GM23338 (cell line): ENCODE measurements at regions not wholly inside any gene's neighbourhood (a gene's known extent, or its start where the extent isn't known, plus 50 kb on each side); places are given as distances from the start of the nearest gene placed in this dataset.

Source experiments
- ATAC-seq: fragments of 200-7000 bp; cut with Tn5 transposase; 3 replicates; pipeline ENCODE4 v1.9.1; 2020
- DNase-seq: peaks from one replicate; pipeline ENCODE4 v3.0.0-alpha.2; 2015; ENCODE audit warnings: low spot score
- H2AFZ ChIP-seq: fragments of 200-600 bp; sonication (generic); 2 replicates; pipeline ENCODE4 v1.8.0; 2016; ENCODE audit warnings: antibody characterized with exemption, mild to moderate bottlenecking, moderate library complexity
- H3F3A ChIP-seq: fragments of 200-600 bp; sonication (generic); replicated peaks from 2 replicates; pipeline ENCODE4 v1.8.0; 2017; ENCODE audit warnings: antibody characterized with exemption, mixed run types, low read depth
- H3K27ac ChIP-seq: fragments of 200-600 bp; sonication (generic); 2 replicates; pipeline ENCODE4 v1.6.1; 2016; ENCODE audit warnings: low read depth
- H3K27me3 ChIP-seq: fragments of 200-600 bp; sonication (generic); 2 replicates; pipeline ENCODE4 v1.8.0; 2016; ENCODE audit warnings: mild to moderate bottlenecking, mixed run types, moderate library complexity; ENCODE audit not compliant: insufficient read depth
- H3K36me3 ChIP-seq: fragments of 200-600 bp; sonication (generic); 2 replicates; pipeline ENCODE4 v1.8.0; 2016; ENCODE audit warnings: mild to moderate bottlenecking; ENCODE audit not compliant: insufficient read depth
- H3K4me1 ChIP-seq: fragments of 200-600 bp; sonication (generic); 2 replicates; pipeline ENCODE4 v1.8.0; 2016; ENCODE audit warnings: mild to moderate bottlenecking, moderate library complexity; ENCODE audit not compliant: insufficient read depth
- H3K4me2 ChIP-seq: fragments of 200-600 bp; sonication (generic); 2 replicates; pipeline ENCODE4 v1.7.1; 2017; ENCODE audit warnings: mixed run types
- H3K4me3 ChIP-seq: fragments of 200-600 bp; sonication (generic); 2 replicates; pipeline ENCODE4 v1.6.1; 2016; ENCODE audit warnings: mixed run types
- H3K79me2 ChIP-seq: fragments of 200-600 bp; sonication (generic); replicated peaks from 2 replicates; pipeline ENCODE4 v1.8.0; 2017; ENCODE audit warnings: mild to moderate bottlenecking; ENCODE audit not compliant: insufficient read depth
- H3K9me2 ChIP-seq: fragments of 200-600 bp; sonication (generic); 2 replicates; pipeline ENCODE4 v1.8.0; 2017; ENCODE audit not compliant: insufficient read depth
- H4K20me1 ChIP-seq: fragments of 200-600 bp; sonication (generic); replicated peaks from 2 replicates; pipeline ENCODE4 v1.8.0; 2017; ENCODE audit warnings: mild to moderate bottlenecking; ENCODE audit not compliant: insufficient read depth
- H3K27ac Mint-ChIP-seq: 2 replicates; pipeline ENCODE4 v1.8.0; 2020; ENCODE audit warnings: inconsistent platforms, mild to moderate bottlenecking, moderate library complexity, mixed read lengths
- H3K27me3 Mint-ChIP-seq: 3 replicates; pipeline ENCODE4 v1.8.0; 2022; ENCODE audit warnings: low read depth, mild to moderate bottlenecking, moderate library complexity, mixed read lengths, inconsistent platforms; ENCODE audit not compliant: insufficient read depth, poor library complexity
- H3K36me3 Mint-ChIP-seq: 3 replicates; pipeline ENCODE4 v1.8.0; 2021; ENCODE audit warnings: low read depth, mild to moderate bottlenecking, inconsistent platforms, moderate library complexity, mixed read lengths
- H3K4me1 Mint-ChIP-seq: 3 replicates; pipeline ENCODE4 v1.8.0; 2020; ENCODE audit warnings: mild to moderate bottlenecking, inconsistent platforms, mixed read lengths
- H3K4me3 Mint-ChIP-seq: 3 replicates; pipeline ENCODE4 v1.8.0; 2021; ENCODE audit warnings: moderate library complexity, mild to moderate bottlenecking, inconsistent platforms, mixed read lengths
- H3K9me3 Mint-ChIP-seq: 3 replicates; pipeline ENCODE4 v1.8.0; 2020; ENCODE audit warnings: moderate library complexity, mild to moderate bottlenecking, inconsistent platforms, mixed read lengths
- CREB1 ChIP-seq: fragments of 250-450 bp; sonication (Bioruptor Pico); IDR thresholded peaks from 2 replicates; pipeline ENCODE4 v1.5.0; 2020; ENCODE audit warnings: low read depth, mild to moderate bottlenecking, moderate library complexity
- CTCF ChIP-seq, 2 experiments: fragments of 200-600 bp in 1 of 2; sonication (generic) in 1 of 2; conservative IDR thresholded peaks; 2 replicates each; pipeline versions ENCODE4 v1.5.1 to v1.6.1; 2016 to 2017; ENCODE audit warnings: antibody characterized with exemption in 2 of 2, low read depth in 2 of 2, mild to moderate bottlenecking in 2 of 2, moderate library complexity in 1 of 2
- EZH2 ChIP-seq: fragments of 200-600 bp; sonication (generic); IDR thresholded peaks from one replicate; pipeline ENCODE4 v1.8.0; 2017; ENCODE audit warnings: antibody characterized with exemption, mild to moderate bottlenecking, low read depth; ENCODE audit not compliant: unreplicated experiment
- EZH2phosphoT487 ChIP-seq: fragments of 200-600 bp; sonication (generic); IDR thresholded peaks from one replicate; pipeline ENCODE4 v1.8.1; 2018; ENCODE audit warnings: antibody characterized with exemption; ENCODE audit not compliant: unreplicated experiment
- JUNB ChIP-seq: IDR thresholded peaks from one replicate; pipeline ENCODE4 v1.6.1; 2016; ENCODE audit warnings: antibody characterized with exemption; ENCODE audit not compliant: unreplicated experiment
- NANOG ChIP-seq: IDR thresholded peaks from 2 replicates; pipeline ENCODE4 v1.6.1; 2016; ENCODE audit warnings: antibody characterized with exemption, borderline replicate concordance
- POLR2AphosphoS5 ChIP-seq: IDR thresholded peaks from 2 replicates; pipeline ENCODE4 v1.6.1; 2016; ENCODE audit warnings: antibody characterized with exemption, low read depth
- STAT1 ChIP-seq: IDR thresholded peaks from one replicate; pipeline ENCODE4 v1.6.1; 2016; ENCODE audit warnings: antibody characterized with exemption; ENCODE audit not compliant: unreplicated experiment
- ZNF331 ChIP-seq: fragments of 250-450 bp; sonication (Bioruptor Pico); IDR thresholded peaks from 2 replicates; pipeline ENCODE4 v1.5.0; 2020; ENCODE audit warnings: low read depth, mild to moderate bottlenecking, moderate library complexity
- TF ChIP-seq, protein P1 (sequence below): fragments of 250-450 bp; sonication (Bioruptor Pico); IDR thresholded peaks from 2 replicates; pipeline ENCODE4 v1.5.0; 2020; ENCODE audit warnings: mild to moderate bottlenecking, moderate library complexity
- TF ChIP-seq, protein P2 (sequence below): IDR thresholded peaks from 2 replicates; pipeline ENCODE4 v1.6.1; 2016; ENCODE audit warnings: antibody characterized with exemption
- TF ChIP-seq, protein P3 (sequence below): IDR thresholded peaks from one replicate; pipeline ENCODE4 v1.6.1; 2018; ENCODE audit warnings: antibody characterized with exemption; ENCODE audit not compliant: unreplicated experiment

DNA sequence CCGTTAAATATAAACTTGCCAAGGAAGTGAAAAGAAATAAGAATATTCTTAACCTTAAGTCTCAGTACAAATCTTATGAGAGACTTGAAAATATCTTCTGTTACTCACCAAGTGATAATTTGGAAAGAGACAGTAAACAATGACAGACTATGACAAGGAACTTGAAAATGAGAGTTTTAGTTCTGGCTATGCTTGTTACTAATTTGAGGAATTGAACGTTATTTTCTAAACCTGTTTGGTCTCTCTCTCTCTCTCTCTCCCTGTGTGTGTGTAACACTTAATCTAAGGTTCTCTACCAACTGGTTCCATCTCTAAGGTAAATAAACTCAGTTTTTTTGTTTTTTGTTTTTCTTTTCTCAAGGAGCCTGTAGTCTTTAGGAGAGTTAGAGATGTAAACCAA is 161.8 kb downstream of the AMY1C start:
- Mint-ChIP-seq H3K36me3 (no peaks in the 10 kb centered on the region), H3K4me1 (no peaks in the 10 kb centered on the region), H3K27me3 (peaks cover 1% of the 10 kb centered on the region), H3K9me3 (no peaks in the 10 kb centered on the region; the same call in 2 of the 3 replicates), H3K27ac (no peak overlapping the region), H3K4me3 (no peak overlapping the region)
- H3K4me2 ChIP-seq: no peak overlapping the region
- no peaks in the 10 kb centered on the region for H3K27me3 ChIP-seq
- H3K79me2 ChIP-seq: no peaks in the 10 kb centered on the region
- ATAC-seq (no peak), DNase-seq (no peak)
- H3K27ac ChIP-seq: no peak overlapping the region
- no peaks in the 10 kb centered on the region for H3K36me3 ChIP-seq
- H2AFZ ChIP-seq: no peak overlapping the region
- no peaks in the 10 kb centered on the region for H3K9me2 ChIP-seq
- no peak overlapping the region for H3K4me3 ChIP-seq
- no peaks in the 10 kb centered on the region for H4K20me1 ChIP-seq
- no peaks in the 10 kb centered on the region for H3K4me1 ChIP-seq
- TF ChIP-seq, protein P1, sequence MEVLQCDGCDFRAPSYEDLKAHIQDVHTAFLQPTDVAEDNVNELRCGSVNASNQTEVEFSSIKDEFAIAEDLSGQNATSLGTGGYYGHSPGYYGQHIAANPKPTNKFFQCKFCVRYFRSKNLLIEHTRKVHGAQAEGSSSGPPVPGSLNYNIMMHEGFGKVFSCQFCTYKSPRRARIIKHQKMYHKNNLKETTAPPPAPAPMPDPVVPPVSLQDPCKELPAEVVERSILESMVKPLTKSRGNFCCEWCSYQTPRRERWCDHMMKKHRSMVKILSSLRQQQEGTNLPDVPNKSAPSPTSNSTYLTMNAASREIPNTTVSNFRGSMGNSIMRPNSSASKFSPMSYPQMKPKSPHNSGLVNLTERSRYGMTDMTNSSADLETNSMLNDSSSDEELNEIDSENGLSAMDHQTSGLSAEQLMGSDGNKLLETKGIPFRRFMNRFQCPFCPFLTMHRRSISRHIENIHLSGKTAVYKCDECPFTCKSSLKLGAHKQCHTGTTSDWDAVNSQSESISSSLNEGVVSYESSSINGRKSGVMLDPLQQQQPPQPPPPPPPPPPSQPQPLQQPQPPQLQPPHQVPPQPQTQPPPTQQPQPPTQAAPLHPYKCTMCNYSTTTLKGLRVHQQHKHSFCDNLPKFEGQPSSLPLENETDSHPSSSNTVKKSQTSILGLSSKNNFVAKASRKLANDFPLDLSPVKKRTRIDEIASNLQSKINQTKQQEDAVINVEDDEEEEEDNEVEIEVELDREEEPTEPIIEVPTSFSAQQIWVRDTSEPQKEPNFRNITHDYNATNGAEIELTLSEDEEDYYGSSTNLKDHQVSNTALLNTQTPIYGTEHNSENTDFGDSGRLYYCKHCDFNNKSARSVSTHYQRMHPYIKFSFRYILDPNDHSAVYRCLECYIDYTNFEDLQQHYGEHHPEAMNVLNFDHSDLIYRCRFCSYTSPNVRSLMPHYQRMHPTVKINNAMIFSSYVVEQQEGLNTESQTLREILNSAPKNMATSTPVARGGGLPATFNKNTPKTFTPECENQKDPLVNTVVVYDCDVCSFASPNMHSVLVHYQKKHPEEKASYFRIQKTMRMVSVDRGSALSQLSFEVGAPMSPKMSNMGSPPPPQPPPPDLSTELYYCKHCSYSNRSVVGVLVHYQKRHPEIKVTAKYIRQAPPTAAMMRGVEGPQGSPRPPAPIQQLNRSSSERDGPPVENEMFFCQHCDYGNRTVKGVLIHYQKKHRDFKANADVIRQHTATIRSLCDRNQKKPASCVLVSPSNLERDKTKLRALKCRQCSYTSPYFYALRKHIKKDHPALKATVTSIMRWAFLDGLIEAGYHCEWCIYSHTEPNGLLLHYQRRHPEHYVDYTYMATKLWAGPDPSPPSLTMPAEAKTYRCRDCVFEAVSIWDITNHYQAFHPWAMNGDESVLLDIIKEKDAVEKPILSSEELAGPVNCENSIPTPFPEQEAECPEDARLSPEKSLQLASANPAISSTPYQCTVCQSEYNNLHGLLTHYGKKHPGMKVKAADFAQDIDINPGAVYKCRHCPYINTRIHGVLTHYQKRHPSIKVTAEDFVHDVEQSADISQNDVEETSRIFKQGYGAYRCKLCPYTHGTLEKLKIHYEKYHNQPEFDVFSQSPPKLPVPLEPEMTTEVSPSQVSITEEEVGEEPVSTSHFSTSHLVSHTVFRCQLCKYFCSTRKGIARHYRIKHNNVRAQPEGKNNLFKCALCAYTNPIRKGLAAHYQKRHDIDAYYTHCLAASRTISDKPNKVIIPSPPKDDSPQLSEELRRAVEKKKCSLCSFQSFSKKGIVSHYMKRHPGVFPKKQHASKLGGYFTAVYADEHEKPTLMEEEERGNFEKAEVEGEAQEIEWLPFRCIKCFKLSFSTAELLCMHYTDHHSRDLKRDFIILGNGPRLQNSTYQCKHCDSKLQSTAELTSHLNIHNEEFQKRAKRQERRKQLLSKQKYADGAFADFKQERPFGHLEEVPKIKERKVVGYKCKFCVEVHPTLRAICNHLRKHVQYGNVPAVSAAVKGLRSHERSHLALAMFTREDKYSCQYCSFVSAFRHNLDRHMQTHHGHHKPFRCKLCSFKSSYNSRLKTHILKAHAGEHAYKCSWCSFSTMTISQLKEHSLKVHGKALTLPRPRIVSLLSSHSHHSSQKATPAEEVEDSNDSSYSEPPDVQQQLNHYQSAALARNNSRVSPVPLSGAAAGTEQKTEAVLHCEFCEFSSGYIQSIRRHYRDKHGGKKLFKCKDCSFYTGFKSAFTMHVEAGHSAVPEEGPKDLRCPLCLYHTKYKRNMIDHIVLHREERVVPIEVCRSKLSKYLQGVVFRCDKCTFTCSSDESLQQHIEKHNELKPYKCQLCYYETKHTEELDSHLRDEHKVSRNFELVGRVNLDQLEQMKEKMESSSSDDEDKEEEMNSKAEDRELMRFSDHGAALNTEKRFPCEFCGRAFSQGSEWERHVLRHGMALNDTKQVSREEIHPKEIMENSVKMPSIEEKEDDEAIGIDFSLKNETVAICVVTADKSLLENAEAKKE (CRISPR knock-in tag): no peak
- TF ChIP-seq ZNF331 (CRISPR knock-in tag): no peak
- TF ChIP-seq EZH2: no peak
- TF ChIP-seq, protein P2, sequence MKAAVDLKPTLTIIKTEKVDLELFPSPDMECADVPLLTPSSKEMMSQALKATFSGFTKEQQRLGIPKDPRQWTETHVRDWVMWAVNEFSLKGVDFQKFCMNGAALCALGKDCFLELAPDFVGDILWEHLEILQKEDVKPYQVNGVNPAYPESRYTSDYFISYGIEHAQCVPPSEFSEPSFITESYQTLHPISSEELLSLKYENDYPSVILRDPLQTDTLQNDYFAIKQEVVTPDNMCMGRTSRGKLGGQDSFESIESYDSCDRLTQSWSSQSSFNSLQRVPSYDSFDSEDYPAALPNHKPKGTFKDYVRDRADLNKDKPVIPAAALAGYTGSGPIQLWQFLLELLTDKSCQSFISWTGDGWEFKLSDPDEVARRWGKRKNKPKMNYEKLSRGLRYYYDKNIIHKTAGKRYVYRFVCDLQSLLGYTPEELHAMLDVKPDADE: no peak
- TF ChIP-seq, protein P3, sequence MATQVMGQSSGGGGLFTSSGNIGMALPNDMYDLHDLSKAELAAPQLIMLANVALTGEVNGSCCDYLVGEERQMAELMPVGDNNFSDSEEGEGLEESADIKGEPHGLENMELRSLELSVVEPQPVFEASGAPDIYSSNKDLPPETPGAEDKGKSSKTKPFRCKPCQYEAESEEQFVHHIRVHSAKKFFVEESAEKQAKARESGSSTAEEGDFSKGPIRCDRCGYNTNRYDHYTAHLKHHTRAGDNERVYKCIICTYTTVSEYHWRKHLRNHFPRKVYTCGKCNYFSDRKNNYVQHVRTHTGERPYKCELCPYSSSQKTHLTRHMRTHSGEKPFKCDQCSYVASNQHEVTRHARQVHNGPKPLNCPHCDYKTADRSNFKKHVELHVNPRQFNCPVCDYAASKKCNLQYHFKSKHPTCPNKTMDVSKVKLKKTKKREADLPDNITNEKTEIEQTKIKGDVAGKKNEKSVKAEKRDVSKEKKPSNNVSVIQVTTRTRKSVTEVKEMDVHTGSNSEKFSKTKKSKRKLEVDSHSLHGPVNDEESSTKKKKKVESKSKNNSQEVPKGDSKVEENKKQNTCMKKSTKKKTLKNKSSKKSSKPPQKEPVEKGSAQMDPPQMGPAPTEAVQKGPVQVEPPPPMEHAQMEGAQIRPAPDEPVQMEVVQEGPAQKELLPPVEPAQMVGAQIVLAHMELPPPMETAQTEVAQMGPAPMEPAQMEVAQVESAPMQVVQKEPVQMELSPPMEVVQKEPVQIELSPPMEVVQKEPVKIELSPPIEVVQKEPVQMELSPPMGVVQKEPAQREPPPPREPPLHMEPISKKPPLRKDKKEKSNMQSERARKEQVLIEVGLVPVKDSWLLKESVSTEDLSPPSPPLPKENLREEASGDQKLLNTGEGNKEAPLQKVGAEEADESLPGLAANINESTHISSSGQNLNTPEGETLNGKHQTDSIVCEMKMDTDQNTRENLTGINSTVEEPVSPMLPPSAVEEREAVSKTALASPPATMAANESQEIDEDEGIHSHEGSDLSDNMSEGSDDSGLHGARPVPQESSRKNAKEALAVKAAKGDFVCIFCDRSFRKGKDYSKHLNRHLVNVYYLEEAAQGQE: no peak
- TF ChIP-seq EZH2phosphoT487: no peak
- TF ChIP-seq NANOG: no peak
- TF ChIP-seq STAT1: no peak
- TF ChIP-seq CREB1 (CRISPR knock-in tag): no peak
- TF ChIP-seq JUNB: no peak
- TF ChIP-seq CTCF (conservative IDR thresholded peaks at IDR 0.05; ENCODE audit: low read depth in 2 of 2): no peak
- no peak for TF ChIP-seq POLR2AphosphoS5
- no peaks in the 10 kb centered on the region for H3F3A ChIP-seq
